ENCODE measurements at regions not wholly inside any gene's neighbourhood (a gene's known extent, or its start where the extent isn't known, plus 50 kb on each side); places are given as distances from the start of the nearest gene placed in this dataset.

DNA sequence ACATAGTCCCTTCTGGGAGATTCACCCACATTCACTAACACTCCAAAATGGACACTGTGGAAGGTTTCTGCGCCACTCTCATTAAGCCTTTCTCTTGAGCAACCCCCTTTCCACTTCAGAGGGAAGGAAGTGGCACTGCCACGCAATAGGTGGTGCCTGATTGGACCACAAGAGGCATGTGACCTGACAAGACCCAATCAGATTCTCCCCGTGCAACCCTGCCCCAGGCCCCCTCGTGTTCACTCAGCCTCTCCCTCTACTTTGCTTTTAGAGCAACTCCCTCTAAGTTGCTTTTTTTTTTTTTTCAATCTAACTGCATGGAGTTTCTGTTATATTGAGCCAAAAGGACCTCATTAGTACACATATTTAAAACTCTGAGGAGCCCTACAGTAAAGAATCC, 158.0 kb downstream of the EN1 start:
- Histone ChIP-seq H3F3A (replicated peaks; ENCODE audit: insufficient read depth) (no peaks in the 10 kb centered on the region), H3K4me1 (ENCODE audit: control insufficient read depth in 1 of 2, insufficient read depth in 2 of 2, low read depth in 1 of 2, low read length in 1 of 2) (no peaks in the 10 kb centered on the region; a peak in 1 of 4 replicates), H3K9me3 (no peaks in the 10 kb centered on the region), H3K27me3 (ENCODE audit: insufficient read depth) (no peaks in the 10 kb centered on the region), H3K4me3 (ENCODE audit: low read depth in 2 of 2, low read length in 1 of 2) (no peak overlapping the region), H3K27ac (ENCODE audit: low read depth in 2 of 2, low read length in 1 of 2) (no peak overlapping the region), H3K36me3 (replicated peaks in 1 of 2; ENCODE audit: control insufficient read depth in 1 of 2, insufficient read depth in 2 of 2, low read length in 1 of 2) (no peaks in the 10 kb centered on the region), H3K9ac (no peak overlapping the region), H4K20me1 (ENCODE audit: insufficient read depth) (no peaks in the 10 kb centered on the region), H2AFZ (ENCODE audit: low read depth) (no peak overlapping the region), H3K4me2 (no peak overlapping the region), H3K79me2 (ENCODE audit: insufficient read depth) (no peaks in the 10 kb centered on the region), H3K9me2 (no peaks in the 10 kb centered on the region)
- POLR2A ChIA-PET: no interaction called here
- WGBS (ENCODE audit: low lambda C conversion rate): 52% methylated on average over 4 of the region's 4 CpGs
- no peak for DNase-seq
- TF ChIP-seq GABPA (IDR thresholded peaks at IDR 0.05; ENCODE audit: low read depth) (no peak), NFIC (IDR thresholded peaks at IDR 0.05; ENCODE audit: borderline replicate concordance) (no peak), POLR2AphosphoS5 (IDR thresholded peaks at IDR 0.05; ENCODE audit: low read depth, low read length) (no peak), TAF1 (IDR thresholded peaks at IDR 0.05; ENCODE audit: borderline replicate concordance, low read depth, low read length) (no peak), MXI1 (IDR thresholded peaks at IDR 0.05; ENCODE audit: low read depth, low read length) (no peak), RXRA (IDR thresholded peaks at IDR 0.05; ENCODE audit: borderline replicate concordance, low read depth) (no peak), GATA2 (CRISPR knock-in tag; IDR thresholded peaks at IDR 0.05) (no peak), YY1 (IDR thresholded peaks at IDR 0.05; ENCODE audit: low read depth) (no peak), SMC3 (IDR thresholded peaks at IDR 0.05; ENCODE audit: low read depth, low read length) (no peak), RCOR1 (IDR thresholded peaks at IDR 0.05; ENCODE audit: low read length) (no peak), SIN3A (IDR thresholded peaks at IDR 0.05; ENCODE audit: borderline replicate concordance, low read depth, low read length) (no peak), FOSL2 (IDR thresholded peaks at IDR 0.05; ENCODE audit: borderline replicate concordance, low read depth) (no peak)
- TF ChIP-seq, protein P1, sequence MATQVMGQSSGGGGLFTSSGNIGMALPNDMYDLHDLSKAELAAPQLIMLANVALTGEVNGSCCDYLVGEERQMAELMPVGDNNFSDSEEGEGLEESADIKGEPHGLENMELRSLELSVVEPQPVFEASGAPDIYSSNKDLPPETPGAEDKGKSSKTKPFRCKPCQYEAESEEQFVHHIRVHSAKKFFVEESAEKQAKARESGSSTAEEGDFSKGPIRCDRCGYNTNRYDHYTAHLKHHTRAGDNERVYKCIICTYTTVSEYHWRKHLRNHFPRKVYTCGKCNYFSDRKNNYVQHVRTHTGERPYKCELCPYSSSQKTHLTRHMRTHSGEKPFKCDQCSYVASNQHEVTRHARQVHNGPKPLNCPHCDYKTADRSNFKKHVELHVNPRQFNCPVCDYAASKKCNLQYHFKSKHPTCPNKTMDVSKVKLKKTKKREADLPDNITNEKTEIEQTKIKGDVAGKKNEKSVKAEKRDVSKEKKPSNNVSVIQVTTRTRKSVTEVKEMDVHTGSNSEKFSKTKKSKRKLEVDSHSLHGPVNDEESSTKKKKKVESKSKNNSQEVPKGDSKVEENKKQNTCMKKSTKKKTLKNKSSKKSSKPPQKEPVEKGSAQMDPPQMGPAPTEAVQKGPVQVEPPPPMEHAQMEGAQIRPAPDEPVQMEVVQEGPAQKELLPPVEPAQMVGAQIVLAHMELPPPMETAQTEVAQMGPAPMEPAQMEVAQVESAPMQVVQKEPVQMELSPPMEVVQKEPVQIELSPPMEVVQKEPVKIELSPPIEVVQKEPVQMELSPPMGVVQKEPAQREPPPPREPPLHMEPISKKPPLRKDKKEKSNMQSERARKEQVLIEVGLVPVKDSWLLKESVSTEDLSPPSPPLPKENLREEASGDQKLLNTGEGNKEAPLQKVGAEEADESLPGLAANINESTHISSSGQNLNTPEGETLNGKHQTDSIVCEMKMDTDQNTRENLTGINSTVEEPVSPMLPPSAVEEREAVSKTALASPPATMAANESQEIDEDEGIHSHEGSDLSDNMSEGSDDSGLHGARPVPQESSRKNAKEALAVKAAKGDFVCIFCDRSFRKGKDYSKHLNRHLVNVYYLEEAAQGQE (IDR thresholded peaks at IDR 0.05; ENCODE audit: low read depth, low read length): no peak
- TF ChIP-seq, protein P2, sequence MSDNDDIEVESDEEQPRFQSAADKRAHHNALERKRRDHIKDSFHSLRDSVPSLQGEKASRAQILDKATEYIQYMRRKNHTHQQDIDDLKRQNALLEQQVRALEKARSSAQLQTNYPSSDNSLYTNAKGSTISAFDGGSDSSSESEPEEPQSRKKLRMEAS (IDR thresholded peaks at IDR 0.05; ENCODE audit: low read depth): no peak
- TF ChIP-seq, protein P3, sequence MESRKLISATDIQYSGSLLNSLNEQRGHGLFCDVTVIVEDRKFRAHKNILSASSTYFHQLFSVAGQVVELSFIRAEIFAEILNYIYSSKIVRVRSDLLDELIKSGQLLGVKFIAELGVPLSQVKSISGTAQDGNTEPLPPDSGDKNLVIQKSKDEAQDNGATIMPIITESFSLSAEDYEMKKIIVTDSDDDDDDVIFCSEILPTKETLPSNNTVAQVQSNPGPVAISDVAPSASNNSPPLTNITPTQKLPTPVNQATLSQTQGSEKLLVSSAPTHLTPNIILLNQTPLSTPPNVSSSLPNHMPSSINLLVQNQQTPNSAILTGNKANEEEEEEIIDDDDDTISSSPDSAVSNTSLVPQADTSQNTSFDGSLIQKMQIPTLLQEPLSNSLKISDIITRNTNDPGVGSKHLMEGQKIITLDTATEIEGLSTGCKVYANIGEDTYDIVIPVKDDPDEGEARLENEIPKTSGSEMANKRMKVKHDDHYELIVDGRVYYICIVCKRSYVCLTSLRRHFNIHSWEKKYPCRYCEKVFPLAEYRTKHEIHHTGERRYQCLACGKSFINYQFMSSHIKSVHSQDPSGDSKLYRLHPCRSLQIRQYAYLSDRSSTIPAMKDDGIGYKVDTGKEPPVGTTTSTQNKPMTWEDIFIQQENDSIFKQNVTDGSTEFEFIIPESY (IDR thresholded peaks at IDR 0.05; ENCODE audit: borderline replicate concordance, low read depth): no peak
- TF ChIP-seq, protein P4, sequence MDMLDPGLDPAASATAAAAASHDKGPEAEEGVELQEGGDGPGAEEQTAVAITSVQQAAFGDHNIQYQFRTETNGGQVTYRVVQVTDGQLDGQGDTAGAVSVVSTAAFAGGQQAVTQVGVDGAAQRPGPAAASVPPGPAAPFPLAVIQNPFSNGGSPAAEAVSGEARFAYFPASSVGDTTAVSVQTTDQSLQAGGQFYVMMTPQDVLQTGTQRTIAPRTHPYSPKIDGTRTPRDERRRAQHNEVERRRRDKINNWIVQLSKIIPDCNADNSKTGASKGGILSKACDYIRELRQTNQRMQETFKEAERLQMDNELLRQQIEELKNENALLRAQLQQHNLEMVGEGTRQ (IDR thresholded peaks at IDR 0.05; ENCODE audit: borderline replicate concordance, low read depth, low read length): no peak
- TF ChIP-seq, protein P5, sequence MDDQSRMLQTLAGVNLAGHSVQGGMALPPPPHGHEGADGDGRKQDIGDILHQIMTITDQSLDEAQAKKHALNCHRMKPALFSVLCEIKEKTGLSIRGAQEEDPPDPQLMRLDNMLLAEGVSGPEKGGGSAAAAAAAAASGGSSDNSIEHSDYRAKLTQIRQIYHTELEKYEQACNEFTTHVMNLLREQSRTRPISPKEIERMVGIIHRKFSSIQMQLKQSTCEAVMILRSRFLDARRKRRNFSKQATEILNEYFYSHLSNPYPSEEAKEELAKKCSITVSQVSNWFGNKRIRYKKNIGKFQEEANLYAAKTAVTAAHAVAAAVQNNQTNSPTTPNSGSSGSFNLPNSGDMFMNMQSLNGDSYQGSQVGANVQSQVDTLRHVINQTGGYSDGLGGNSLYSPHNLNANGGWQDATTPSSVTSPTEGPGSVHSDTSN (IDR thresholded peaks at IDR 0.05): no peak
- TF ChIP-seq, protein P6, sequence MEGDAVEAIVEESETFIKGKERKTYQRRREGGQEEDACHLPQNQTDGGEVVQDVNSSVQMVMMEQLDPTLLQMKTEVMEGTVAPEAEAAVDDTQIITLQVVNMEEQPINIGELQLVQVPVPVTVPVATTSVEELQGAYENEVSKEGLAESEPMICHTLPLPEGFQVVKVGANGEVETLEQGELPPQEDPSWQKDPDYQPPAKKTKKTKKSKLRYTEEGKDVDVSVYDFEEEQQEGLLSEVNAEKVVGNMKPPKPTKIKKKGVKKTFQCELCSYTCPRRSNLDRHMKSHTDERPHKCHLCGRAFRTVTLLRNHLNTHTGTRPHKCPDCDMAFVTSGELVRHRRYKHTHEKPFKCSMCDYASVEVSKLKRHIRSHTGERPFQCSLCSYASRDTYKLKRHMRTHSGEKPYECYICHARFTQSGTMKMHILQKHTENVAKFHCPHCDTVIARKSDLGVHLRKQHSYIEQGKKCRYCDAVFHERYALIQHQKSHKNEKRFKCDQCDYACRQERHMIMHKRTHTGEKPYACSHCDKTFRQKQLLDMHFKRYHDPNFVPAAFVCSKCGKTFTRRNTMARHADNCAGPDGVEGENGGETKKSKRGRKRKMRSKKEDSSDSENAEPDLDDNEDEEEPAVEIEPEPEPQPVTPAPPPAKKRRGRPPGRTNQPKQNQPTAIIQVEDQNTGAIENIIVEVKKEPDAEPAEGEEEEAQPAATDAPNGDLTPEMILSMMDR (IDR thresholded peaks at IDR 0.05): no peak
- CTCF ChIA-PET: no interaction called here
